ENCODE measurements at regions not wholly inside any gene's neighbourhood (a gene's known extent, or its start where the extent isn't known, plus 50 kb on each side); places are given as distances from the start of the nearest gene placed in this dataset.

GRCh38 chr2:234171666-234172065, 121.2 kb downstream of the SPP2 start:
- TF ChIP-seq CTCF (IDR thresholded peaks at IDR 0.05 in 2 of 3, conservative IDR thresholded peaks at IDR 0.05 in 1 of 3; ENCODE audit: borderline replicate concordance in 1 of 3, insufficient read depth in 1 of 3, low read depth in 2 of 3, low read length in 2 of 3) = no peak
- TF ChIP-seq POLR2A (IDR thresholded peaks at IDR 0.05; ENCODE audit: borderline replicate concordance, extremely low read depth, insufficient read depth, insufficient read length) = no peak
- TF ChIP-seq RAD21 (IDR thresholded peaks at IDR 0.05; ENCODE audit: low read depth) = no peak
- TF ChIP-seq EZH2 (IDR thresholded peaks at IDR 0.05) = no peak
- no peak for TF ChIP-seq EGR1 (IDR thresholded peaks at IDR 0.05; ENCODE audit: low read depth)
- no peak for TF ChIP-seq POLR2AphosphoS5 (IDR thresholded peaks at IDR 0.05; ENCODE audit: low read depth, low read length)
- no peak for TF ChIP-seq TCF7L2 (IDR thresholded peaks at IDR 0.05; ENCODE audit: borderline replicate concordance, extremely low read depth, insufficient read depth, insufficient read length)
- TF ChIP-seq ZBTB33 (IDR thresholded peaks at IDR 0.05; ENCODE audit: extremely low read depth, insufficient replicate concordance, low read length) = no peak
- TF ChIP-seq ATF3 (IDR thresholded peaks at IDR 0.05) = no peak
- TF ChIP-seq ZFX (IDR thresholded peaks at IDR 0.05) = no peak
- TF ChIP-seq EZH2phosphoT487 (IDR thresholded peaks at IDR 0.05; ENCODE audit: borderline replicate concordance) = no peak
- no peak for TF ChIP-seq CEBPB (IDR thresholded peaks at IDR 0.05; ENCODE audit: low read depth)

All from HCT116 (cell line).